ENCODE measurements at regions not wholly inside any gene's neighbourhood (a gene's known extent, or its start where the extent isn't known, plus 50 kb on each side); places are given as distances from the start of the nearest gene placed in this dataset.

GRCh38 chr4:156185514-156186055, 231.9 kb upstream of the CTSO start:
- intact Hi-C loops (cut with DNase I; ENCODE audit: low total_unique reads), result no loop called here
- TF ChIP-seq POLR2A (IDR thresholded peaks at IDR 0.05), result no peak
- no peak for TF ChIP-seq CTCF (IDR thresholded peaks at IDR 0.05 in 4 of 5, conservative IDR thresholded peaks at IDR 0.05 in 1 of 5)

GRCh38 chr4:156182269-156182668, 228.6 kb upstream of the CTSO start:
- DNase-seq (no peak), ATAC-seq (no peak)
- Histone ChIP-seq H3K9me3 (no peaks in the 10 kb centered on the region), H3K4me3 (no peak overlapping the region), H3K27me3 (no peaks in the 10 kb centered on the region), H3K36me3 (no peaks in the 10 kb centered on the region), H3K27ac (no peak overlapping the region), H3K4me1 (no peaks in the 10 kb centered on the region)
- intact Hi-C loops (cut with DNase I; ENCODE audit: low total_unique reads), result no loop called here
- TF ChIP-seq POLR2A (IDR thresholded peaks at IDR 0.05) (no peak), CTCF (IDR thresholded peaks at IDR 0.05 in 4 of 5, conservative IDR thresholded peaks at IDR 0.05 in 1 of 5) (no peak)
- in situ Hi-C loops (cut with MboI; ENCODE audit: low sequenced_read_pairs in 4 of 4), result no loop called here

More at GRCh38 chr4:156185514-156186055, 231.9 kb upstream of the CTSO start:
- no peaks in the 10 kb centered on the region for H3K9me3 ChIP-seq
- ATAC-seq, result no peak
- no peaks in the 10 kb centered on the region for H3K4me1 ChIP-seq
- no peak overlapping the region for H3K27ac ChIP-seq
- no peaks in the 10 kb centered on the region for H3K36me3 ChIP-seq
- DNase-seq, result no peak
- in situ Hi-C loops (cut with MboI; ENCODE audit: low sequenced_read_pairs in 4 of 4), result no loop called here
- H3K27me3 ChIP-seq, result no peaks in the 10 kb centered on the region
- no peak overlapping the region for H3K4me3 ChIP-seq

- intact Hi-C loops (cut with DNase I; ENCODE audit: low total_unique reads), result no loop called here
- in situ Hi-C loops (cut with MboI; ENCODE audit: low sequenced_read_pairs in 4 of 4), result no loop called here
- H3K27me3 ChIP-seq, result no peaks in the 10 kb centered on the region
- no peaks in the 10 kb centered on the region for H3K4me1 ChIP-seq
- H3K36me3 ChIP-seq, result no peaks in the 10 kb centered on the region
- no peaks in the 10 kb centered on the region for H3K9me3 ChIP-seq
- no peak overlapping the region for H3K27ac ChIP-seq
- no peak for ATAC-seq
- TF ChIP-seq CTCF (IDR thresholded peaks at IDR 0.05 in 4 of 5, conservative IDR thresholded peaks at IDR 0.05 in 1 of 5) (no peak), POLR2A (IDR thresholded peaks at IDR 0.05) (no peak)
- H3K4me3 ChIP-seq, result no peak overlapping the region
- no peak for DNase-seq
Observed at GRCh38 chr4:156177941-156178340, 224.3 kb upstream of the CTSO start.

GRCh38 chr4:156176896-156177295, 223.2 kb upstream of the CTSO start:
- Histone ChIP-seq H3K27ac (no peak overlapping the region), H3K9me3 (no peaks in the 10 kb centered on the region), H3K4me3 (no peak overlapping the region), H3K27me3 (no peaks in the 10 kb centered on the region), H3K4me1 (no peaks in the 10 kb centered on the region), H3K36me3 (no peaks in the 10 kb centered on the region)
- in situ Hi-C loops (cut with MboI; ENCODE audit: low sequenced_read_pairs in 4 of 4), result no loop called here
- TF ChIP-seq POLR2A (IDR thresholded peaks at IDR 0.05) (no peak), CTCF (IDR thresholded peaks at IDR 0.05 in 4 of 5, conservative IDR thresholded peaks at IDR 0.05 in 1 of 5) (no peak)
- ATAC-seq, result no peak
- DNase-seq, result no peak
- intact Hi-C loops (cut with DNase I; ENCODE audit: low total_unique reads), result no loop called here

- Histone ChIP-seq H3K36me3 (no peaks in the 10 kb centered on the region), H3K4me3 (no peak overlapping the region), H3K27me3 (no peaks in the 10 kb centered on the region), H3K4me1 (no peaks in the 10 kb centered on the region), H3K9me3 (no peaks in the 10 kb centered on the region), H3K27ac (no peak overlapping the region)
- intact Hi-C loops (cut with DNase I; ENCODE audit: low total_unique reads), result no loop called here
- ATAC-seq, result no peak
- in situ Hi-C loops (cut with MboI; ENCODE audit: low sequenced_read_pairs in 4 of 4), result no loop called here
- TF ChIP-seq CTCF (IDR thresholded peaks at IDR 0.05 in 4 of 5, conservative IDR thresholded peaks at IDR 0.05 in 1 of 5) (no peak), POLR2A (IDR thresholded peaks at IDR 0.05) (no peak)
- no peak for DNase-seq
Observed at GRCh38 chr4:156173937-156174336, 220.3 kb upstream of the CTSO start.

All from gastrocnemius medialis (tissue), 4 donors.